ENCODE measurements at regions not wholly inside any gene's neighbourhood (a gene's known extent, or its start where the extent isn't known, plus 50 kb on each side); places are given as distances from the start of the nearest gene placed in this dataset.

DNA sequence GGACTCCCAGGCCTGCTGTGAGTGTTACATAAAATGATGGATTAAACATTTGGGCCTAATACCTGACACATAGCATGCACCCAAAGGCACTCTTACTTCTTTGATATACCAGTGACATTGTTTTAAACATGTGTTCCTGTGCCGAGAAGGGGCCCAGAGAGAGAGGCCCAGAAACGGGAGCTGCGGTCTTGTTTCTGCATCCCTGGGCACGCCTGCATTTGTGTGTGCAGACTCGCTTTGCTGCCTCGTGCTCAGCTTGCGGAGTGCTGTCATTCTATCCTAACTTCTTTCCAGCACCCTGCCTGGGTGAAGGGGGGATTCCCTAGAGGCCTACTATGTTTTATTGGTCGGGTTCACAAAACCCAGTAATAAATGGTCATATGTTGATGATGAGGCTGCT lies 666.2 kb upstream of the HS6ST1 start:
- TF ChIP-seq, protein P1, sequence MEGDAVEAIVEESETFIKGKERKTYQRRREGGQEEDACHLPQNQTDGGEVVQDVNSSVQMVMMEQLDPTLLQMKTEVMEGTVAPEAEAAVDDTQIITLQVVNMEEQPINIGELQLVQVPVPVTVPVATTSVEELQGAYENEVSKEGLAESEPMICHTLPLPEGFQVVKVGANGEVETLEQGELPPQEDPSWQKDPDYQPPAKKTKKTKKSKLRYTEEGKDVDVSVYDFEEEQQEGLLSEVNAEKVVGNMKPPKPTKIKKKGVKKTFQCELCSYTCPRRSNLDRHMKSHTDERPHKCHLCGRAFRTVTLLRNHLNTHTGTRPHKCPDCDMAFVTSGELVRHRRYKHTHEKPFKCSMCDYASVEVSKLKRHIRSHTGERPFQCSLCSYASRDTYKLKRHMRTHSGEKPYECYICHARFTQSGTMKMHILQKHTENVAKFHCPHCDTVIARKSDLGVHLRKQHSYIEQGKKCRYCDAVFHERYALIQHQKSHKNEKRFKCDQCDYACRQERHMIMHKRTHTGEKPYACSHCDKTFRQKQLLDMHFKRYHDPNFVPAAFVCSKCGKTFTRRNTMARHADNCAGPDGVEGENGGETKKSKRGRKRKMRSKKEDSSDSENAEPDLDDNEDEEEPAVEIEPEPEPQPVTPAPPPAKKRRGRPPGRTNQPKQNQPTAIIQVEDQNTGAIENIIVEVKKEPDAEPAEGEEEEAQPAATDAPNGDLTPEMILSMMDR (IDR thresholded peaks at IDR 0.05): no peak
- TF ChIP-seq EP300 (IDR thresholded peaks at IDR 0.05) (no peak), POLR2A (IDR thresholded peaks at IDR 0.05) (no peak)
- no peaks in the 10 kb centered on the region for H3K27me3 ChIP-seq
- H3K36me3 ChIP-seq: no peaks in the 10 kb centered on the region
- no peak for DNase-seq (ENCODE audit: low spot score in 2 of 2)
- no peak overlapping the region for H3K4me3 ChIP-seq
- no peaks in the 10 kb centered on the region for H3K4me1 ChIP-seq
- no peaks in the 10 kb centered on the region for H3K9me3 ChIP-seq
- 81 to 85% methylated on average over 8 of the region's 8 CpGs for WGBS, 2 donors
- H3K27ac ChIP-seq: no peak overlapping the region

DNA sequence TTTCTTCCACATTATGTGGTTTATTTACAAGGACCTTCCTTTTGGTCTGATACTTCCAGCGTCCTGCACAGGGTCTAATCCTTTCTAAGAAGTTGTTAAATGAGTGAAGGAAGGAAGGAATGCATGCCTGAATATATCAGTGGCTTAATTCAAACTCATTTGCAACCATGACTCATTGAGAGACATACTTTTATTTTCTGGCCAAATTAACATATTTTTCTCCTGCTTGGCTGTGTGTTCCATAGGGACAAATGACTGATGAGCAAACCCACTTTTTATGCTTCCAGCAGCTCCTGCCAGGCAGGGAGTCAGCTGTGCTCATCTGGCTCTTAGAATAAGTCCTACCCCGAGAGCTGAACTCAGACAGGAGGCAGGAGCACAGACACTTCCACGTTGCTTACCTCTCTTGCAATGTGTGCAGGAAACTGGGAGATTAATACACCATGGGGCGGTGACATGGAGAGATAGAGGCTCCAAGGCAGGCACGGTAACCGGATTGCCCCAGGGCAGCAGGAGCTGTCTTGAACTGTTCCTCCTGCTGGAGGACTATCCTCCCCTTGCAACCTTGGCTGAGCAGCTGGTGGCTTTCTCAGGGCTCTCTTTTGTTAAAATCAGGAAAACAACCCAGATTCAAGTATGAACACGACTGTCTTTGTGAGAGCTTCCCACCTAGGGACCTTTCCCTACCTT lies 667.5 kb upstream of the HS6ST1 start:
- DNase-seq (ENCODE audit: low spot score in 2 of 2): no peak
- H3K4me3 ChIP-seq: no peak overlapping the region
- H3K27ac ChIP-seq: no peak overlapping the region
- WGBS, 2 donors: 44 to 48% methylated on average over 7 of the region's 7 CpGs
- no peaks in the 10 kb centered on the region for H3K36me3 ChIP-seq
- TF ChIP-seq POLR2A (IDR thresholded peaks at IDR 0.05): no peak
- no peak for TF ChIP-seq EP300 (IDR thresholded peaks at IDR 0.05)
- no peaks in the 10 kb centered on the region for H3K27me3 ChIP-seq
- H3K9me3 ChIP-seq: no peaks in the 10 kb centered on the region
- no peaks in the 10 kb centered on the region for H3K4me1 ChIP-seq

DNA sequence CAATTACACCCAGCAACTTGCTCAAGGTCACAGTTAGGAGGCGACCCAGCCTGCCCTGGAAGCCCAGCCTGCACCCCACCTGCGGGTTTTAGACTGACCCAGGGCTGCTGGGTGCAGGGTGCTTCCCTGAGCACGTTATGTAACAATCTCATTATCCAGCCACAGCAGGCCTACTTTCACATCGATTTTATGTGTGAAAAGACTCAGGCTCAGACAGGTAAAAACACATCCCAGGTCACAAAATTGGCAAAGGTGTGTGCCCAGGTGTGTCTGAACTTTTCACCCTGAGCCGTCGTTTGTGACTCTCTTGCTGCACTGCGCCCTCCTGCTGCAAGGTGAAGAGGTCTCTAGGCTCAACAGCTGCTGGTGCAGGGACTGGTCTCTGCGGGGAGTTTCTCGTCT lies 668.2 kb upstream of the HS6ST1 start:
- Histone ChIP-seq H3K4me1 (no peaks in the 10 kb centered on the region), H3K4me3 (no peak overlapping the region), H3K9me3 (no peaks in the 10 kb centered on the region), H3K27me3 (no peaks in the 10 kb centered on the region), H3K27ac (no peak overlapping the region), H3K36me3 (no peaks in the 10 kb centered on the region)
- 78 to 89% methylated on average over 7 to 9 of the region's 9 CpGs for WGBS, 2 donors
- DNase-seq (ENCODE audit: low spot score in 2 of 2): no peak
- TF ChIP-seq POLR2A (IDR thresholded peaks at IDR 0.05) (no peak), EP300 (IDR thresholded peaks at IDR 0.05) (no peak)
- TF ChIP-seq, protein P1 (IDR thresholded peaks at IDR 0.05): no peak

DNA sequence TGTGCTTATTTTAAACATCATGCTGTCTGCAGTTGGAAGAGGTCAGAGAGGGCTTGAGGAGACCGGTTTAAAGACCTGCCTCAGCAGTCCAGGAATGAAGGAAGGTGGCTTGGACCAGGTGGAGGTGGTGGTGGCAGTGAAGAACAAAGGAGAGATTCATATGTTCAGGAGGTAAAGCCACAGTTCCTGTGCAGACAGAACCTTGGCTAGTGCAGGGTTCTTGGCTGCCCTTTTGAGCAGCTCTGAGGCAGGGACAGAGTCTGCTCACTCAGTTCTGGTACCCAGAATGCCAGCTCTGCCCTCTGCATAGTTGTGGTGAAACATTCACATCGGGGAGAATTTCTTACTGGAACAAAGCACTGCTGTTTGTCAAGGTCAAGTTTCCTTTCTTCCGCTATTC lies 669.7 kb upstream of the HS6ST1 start:
- no peak overlapping the region for H3K4me3 ChIP-seq
- H3K9me3 ChIP-seq: no peaks in the 10 kb centered on the region
- H3K36me3 ChIP-seq: no peaks in the 10 kb centered on the region
- no peak for DNase-seq (ENCODE audit: low spot score in 2 of 2)
- no peak overlapping the region for H3K27ac ChIP-seq
- no peaks in the 10 kb centered on the region for H3K4me1 ChIP-seq
- no peaks in the 10 kb centered on the region for H3K27me3 ChIP-seq
- TF ChIP-seq, protein P1 (IDR thresholded peaks at IDR 0.05): no peak
- TF ChIP-seq POLR2A (IDR thresholded peaks at IDR 0.05) (no peak), EP300 (IDR thresholded peaks at IDR 0.05) (no peak)
- 42 to 56% methylated on average over 3 of the region's 3 CpGs for WGBS, 2 donors

DNA sequence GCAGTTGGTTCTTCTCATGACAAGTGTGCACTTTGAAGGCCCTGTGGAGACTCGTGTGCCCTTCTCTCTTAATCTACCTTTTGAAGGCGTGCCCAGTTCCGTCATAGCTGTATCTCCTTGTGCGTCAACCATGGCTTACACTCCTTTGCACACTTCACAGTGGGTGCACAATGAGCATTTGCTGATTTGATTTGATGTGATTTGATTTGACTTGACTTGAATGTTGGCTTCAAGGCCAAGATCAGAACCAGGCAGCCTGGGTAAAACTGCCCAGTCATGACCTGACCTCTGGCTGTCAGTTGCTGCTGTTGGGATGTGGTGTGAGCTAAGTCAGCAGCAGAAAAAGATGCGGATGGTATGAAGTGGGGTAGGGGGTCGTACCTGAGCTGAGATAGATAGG lies 670.3 kb upstream of the HS6ST1 start:
- TF ChIP-seq, protein P1 (IDR thresholded peaks at IDR 0.05): no peak
- TF ChIP-seq POLR2A (IDR thresholded peaks at IDR 0.05) (no peak), EP300 (IDR thresholded peaks at IDR 0.05) (no peak)
- Histone ChIP-seq H3K27me3 (no peaks in the 10 kb centered on the region), H3K4me1 (no peaks in the 10 kb centered on the region), H3K4me3 (no peak overlapping the region), H3K36me3 (no peaks in the 10 kb centered on the region), H3K9me3 (no peaks in the 10 kb centered on the region), H3K27ac (no peak overlapping the region)
- 83 to 87% methylated on average over 6 of the region's 6 CpGs for WGBS, 2 donors
- DNase-seq (ENCODE audit: low spot score in 2 of 2): no peak
